ENCODE measurements at regions not wholly inside any gene's neighbourhood (a gene's known extent, or its start where the extent isn't known, plus 50 kb on each side); places are given as distances from the start of the nearest gene placed in this dataset.

GRCh38 chr6:85044361-85044760 lies 280.0 kb upstream of the TBX18 start:
- H3K9me3 ChIP-seq: no peaks in the 10 kb centered on the region
- DNase-seq: no peak
- no peak overlapping the region for H3K4me3 ChIP-seq
- H3K4me1 ChIP-seq (ENCODE audit: insufficient read depth): no peaks in the 10 kb centered on the region
- intact Hi-C loops (cut with DNase I): no loop called here
- H3K27me3 ChIP-seq: no peaks in the 10 kb centered on the region
- no peak for TF ChIP-seq EP300 (IDR thresholded peaks at IDR 0.05)
- TF ChIP-seq POLR2A (IDR thresholded peaks at IDR 0.05): no peak
- no peak for TF ChIP-seq CTCF (IDR thresholded peaks at IDR 0.05)
- H3K36me3 ChIP-seq: no peaks in the 10 kb centered on the region
- H3K27ac ChIP-seq: no peak overlapping the region
- WGBS, 3 donors: 34 to 45% (median 38%) methylated on average over 2 of the region's 2 CpGs

GRCh38 chr6:85041376-85041775 lies 277.0 kb upstream of the TBX18 start:
- Histone ChIP-seq H3K4me3 (no peak overlapping the region), H3K36me3 (no peaks in the 10 kb centered on the region), H3K4me1 (ENCODE audit: insufficient read depth) (no peaks in the 10 kb centered on the region), H3K9me3 (no peaks in the 10 kb centered on the region), H3K27ac (no peak overlapping the region), H3K27me3 (no peaks in the 10 kb centered on the region)
- TF ChIP-seq POLR2A (IDR thresholded peaks at IDR 0.05) (no peak), EP300 (IDR thresholded peaks at IDR 0.05) (no peak), CTCF (IDR thresholded peaks at IDR 0.05) (no peak)
- DNase-seq: no peak
- intact Hi-C loops (cut with DNase I): no loop called here

- H3K27ac ChIP-seq: no peak overlapping the region
- TF ChIP-seq CTCF (IDR thresholded peaks at IDR 0.05): no peak
- TF ChIP-seq POLR2A (IDR thresholded peaks at IDR 0.05): no peak
- no peak for TF ChIP-seq EP300 (IDR thresholded peaks at IDR 0.05)
- no peak for DNase-seq
- peaks cover 0 to 8% of the 10 kb centered on the region in 2 donors for H3K9me3 ChIP-seq
- H3K4me3 ChIP-seq: no peak overlapping the region
- WGBS, 3 donors: 81 to 82% (median 81%) methylated on average over 4 of the region's 4 CpGs
- H3K36me3 ChIP-seq: no peaks in the 10 kb centered on the region
- H3K4me1 ChIP-seq (ENCODE audit: insufficient read depth): no peaks in the 10 kb centered on the region
- intact Hi-C loops (cut with DNase I): no loop called here
- H3K27me3 ChIP-seq: no peaks in the 10 kb centered on the region
Measured at GRCh38 chr6:85037221-85037620, 272.8 kb upstream of the TBX18 start.

- no peaks in the 10 kb centered on the region for H3K27me3 ChIP-seq
- H3K4me1 ChIP-seq (ENCODE audit: insufficient read depth): no peaks in the 10 kb centered on the region
- WGBS, 3 donors: 83 to 97% (median 89%) methylated on average over 1 of the region's 1 CpG
- no peaks in the 10 kb centered on the region for H3K36me3 ChIP-seq
- peaks cover 0 to 8% of the 10 kb centered on the region in 2 donors for H3K9me3 ChIP-seq
- H3K4me3 ChIP-seq: no peak overlapping the region
- DNase-seq: no peak
- TF ChIP-seq CTCF (IDR thresholded peaks at IDR 0.05): no peak
- no peak for TF ChIP-seq EP300 (IDR thresholded peaks at IDR 0.05)
- TF ChIP-seq POLR2A (IDR thresholded peaks at IDR 0.05): no peak
- intact Hi-C loops (cut with DNase I): no loop called here
- no peak overlapping the region for H3K27ac ChIP-seq
Measured at GRCh38 chr6:85035766-85036165, 271.4 kb upstream of the TBX18 start.

- DNase-seq: no peak
- H3K4me3 ChIP-seq: no peak overlapping the region
- no peak overlapping the region for H3K27ac ChIP-seq
- intact Hi-C loops (cut with DNase I): no loop called here
- H3K27me3 ChIP-seq: no peaks in the 10 kb centered on the region
- WGBS, 3 donors: 33 to 36% (median 35%) methylated on average over 1 of the region's 1 CpG
- TF ChIP-seq EP300 (IDR thresholded peaks at IDR 0.05) (no peak), POLR2A (IDR thresholded peaks at IDR 0.05) (no peak), CTCF (IDR thresholded peaks at IDR 0.05) (no peak)
- H3K36me3 ChIP-seq: no peaks in the 10 kb centered on the region
- H3K9me3 ChIP-seq: peaks cover 0 to 8% of the 10 kb centered on the region in 2 donors
- no peaks in the 10 kb centered on the region for H3K4me1 ChIP-seq (ENCODE audit: insufficient read depth)
Measured at GRCh38 chr6:85033547-85033946, 269.1 kb upstream of the TBX18 start.

Data from ovary (tissue), 7 donors.